ENCODE measurements at regions not wholly inside any gene's neighbourhood (a gene's known extent, or its start where the extent isn't known, plus 50 kb on each side); places are given as distances from the start of the nearest gene placed in this dataset.

GRCh38 chr2:228673876-228674554 is 492.5 kb upstream of the SPHKAP start:
- Histone ChIP-seq H3K4me1 (peaks cover 0 to 8% (median 0%) of the 10 kb centered on the region in 4 donors), H3K27ac (no peak overlapping the region), H3K27me3 (no peaks in the 10 kb centered on the region), H3K4me3 (no peak overlapping the region), H3K9me3 (no peaks in the 10 kb centered on the region), H3K36me3 (no peaks in the 10 kb centered on the region)
- no peak for DNase-seq
- 44% methylated on average over 3 of the region's 3 CpGs for WGBS (ENCODE audit: insufficient coverage, low coverage, low lambda C conversion rate, missing lambda C conversion rate)
- peak; percentile 43 to 78 (median 53) for ATAC-seq
- TF ChIP-seq CTCF (IDR thresholded peaks at IDR 0.05) = no peak
- no peak for TF ChIP-seq POLR2A (IDR thresholded peaks at IDR 0.05)
- intact Hi-C loops (cut with DNase I) = no loop called here

DNA sequence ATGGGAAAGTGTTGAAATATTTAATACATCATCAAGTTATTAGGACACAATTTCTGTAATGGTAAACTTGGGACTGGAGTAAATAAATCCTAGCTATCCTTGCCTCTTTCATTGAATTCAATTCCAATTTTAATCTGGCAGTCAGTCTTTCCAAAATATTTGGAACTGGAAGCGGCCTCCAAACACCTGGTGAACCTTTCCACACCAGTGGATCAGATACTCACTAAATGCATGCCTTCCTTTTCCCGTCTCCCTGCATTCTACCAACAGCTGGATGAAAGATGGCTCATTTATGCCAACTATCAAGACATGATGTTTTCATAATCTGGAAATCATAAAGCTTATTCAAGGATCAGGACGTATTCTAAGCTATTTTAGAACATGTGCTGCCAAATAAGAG is 488.2 kb upstream of the SPHKAP start:
- Histone ChIP-seq H3K4me3 (no peak overlapping the region), H3K4me1 (peaks cover 0 to 5% (median 0%) of the 10 kb centered on the region in 4 donors), H3K36me3 (no peaks in the 10 kb centered on the region), H3K9me3 (no peaks in the 10 kb centered on the region), H3K27me3 (no peaks in the 10 kb centered on the region), H3K27ac (no peak overlapping the region)
- TF ChIP-seq POLR2A (IDR thresholded peaks at IDR 0.05) = no peak
- TF ChIP-seq CTCF (IDR thresholded peaks at IDR 0.05) = no peak
- intact Hi-C loops (cut with DNase I) = no loop called here
- WGBS (ENCODE audit: insufficient coverage, low coverage, low lambda C conversion rate, missing lambda C conversion rate) = 62% methylated on average over 3 of the region's 3 CpGs
- ATAC-seq = no peak
- DNase-seq = no peak

DNA sequence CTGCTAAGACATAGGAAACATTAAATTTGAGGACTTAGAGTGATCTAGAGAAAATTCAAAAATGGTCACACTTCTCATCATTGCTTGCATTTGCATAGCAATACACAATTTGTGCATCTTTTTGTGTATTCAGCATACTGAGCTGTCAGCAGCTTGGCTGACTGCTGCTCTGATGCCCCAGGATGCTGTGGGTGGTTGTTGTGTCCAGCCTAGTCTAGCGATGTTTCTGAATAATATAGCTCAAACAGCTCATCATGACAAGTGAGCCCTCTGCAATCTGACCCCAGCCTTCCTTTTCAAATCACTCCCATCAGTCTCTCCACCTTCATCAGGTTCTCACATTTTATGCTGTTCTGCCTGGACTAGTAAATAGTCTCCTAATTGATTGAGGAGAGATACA is 483.7 kb upstream of the SPHKAP start:
- Histone ChIP-seq H3K36me3 (no peaks in the 10 kb centered on the region), H3K4me1 (no peaks in the 10 kb centered on the region), H3K27me3 (no peaks in the 10 kb centered on the region), H3K9me3 (no peaks in the 10 kb centered on the region), H3K27ac (no peak overlapping the region), H3K4me3 (no peak overlapping the region)
- DNase-seq = no peak
- TF ChIP-seq CTCF (IDR thresholded peaks at IDR 0.05) (no peak), POLR2A (IDR thresholded peaks at IDR 0.05) (no peak)
- no CpG with 5 or more reads among the region's 1 CpG for WGBS (ENCODE audit: insufficient coverage, low coverage, low lambda C conversion rate, missing lambda C conversion rate)
- no peak for ATAC-seq
- intact Hi-C loops (cut with DNase I) = no loop called here

GRCh38 chr2:228658998-228659397 is 477.5 kb upstream of the SPHKAP start:
- 81% methylated on average over 5 of the region's 5 CpGs for WGBS (ENCODE audit: insufficient coverage, low coverage, low lambda C conversion rate, missing lambda C conversion rate)
- no peak for DNase-seq
- H3K27me3 ChIP-seq = no peaks in the 10 kb centered on the region
- intact Hi-C loops (cut with DNase I) = no loop called here
- H3K4me3 ChIP-seq = no peak overlapping the region
- no peak for TF ChIP-seq POLR2A (IDR thresholded peaks at IDR 0.05)
- TF ChIP-seq CTCF (IDR thresholded peaks at IDR 0.05) = no peak
- no peak for ATAC-seq
- H3K9me3 ChIP-seq = no peaks in the 10 kb centered on the region
- H3K27ac ChIP-seq = no peak overlapping the region
- peaks cover 0 to 6% (median 0%) of the 10 kb centered on the region in 4 donors for H3K4me1 ChIP-seq
- H3K36me3 ChIP-seq = no peaks in the 10 kb centered on the region

Measured in right lobe of liver (tissue), 6 donors.